ENCODE measurements at regions not wholly inside any gene's neighbourhood (a gene's known extent, or its start where the extent isn't known, plus 50 kb on each side); places are given as distances from the start of the nearest gene placed in this dataset.

- Histone ChIP-seq H3K36me3 (ENCODE audit: control insufficient read depth in 2 of 2, extremely low read depth in 1 of 2, insufficient read depth in 2 of 2, low read length in 2 of 2) (no peaks in the 10 kb centered on the region), H3K4me2 (ENCODE audit: control insufficient read depth, extremely low read depth, insufficient read depth, low read depth, low read length) (no peak overlapping the region), H3K4me3 (ENCODE audit: control insufficient read depth in 2 of 3, extremely low read depth in 1 of 3, insufficient read depth in 2 of 3, low read depth in 1 of 3, low read length in 3 of 3) (no peak overlapping the region), H3K79me2 (ENCODE audit: control insufficient read depth, insufficient read depth, low read length) (no peaks in the 10 kb centered on the region), H2AFZ (ENCODE audit: control insufficient read depth, low read length) (no peak overlapping the region), H4K20me1 (ENCODE audit: control insufficient read depth, extremely low read depth, insufficient read depth, low read length) (no peaks in the 10 kb centered on the region), H3K9ac (ENCODE audit: control insufficient read depth, extremely low read depth, insufficient read depth, low read length) (no peak overlapping the region), H3K9me3 (ENCODE audit: control insufficient read depth, low read depth, low read length) (no peaks in the 10 kb centered on the region), H3K27me3 (ENCODE audit: control insufficient read depth, extremely low read depth, insufficient read depth, low read length) (no peaks in the 10 kb centered on the region), H3K4me1 (ENCODE audit: control insufficient read depth, extremely low read depth, insufficient read depth, low read length) (no peaks in the 10 kb centered on the region), H3K27ac (ENCODE audit: control insufficient read depth, insufficient read depth, low read length) (no peak overlapping the region), H3K9me1 (ENCODE audit: control insufficient read depth, extremely low read depth, insufficient read depth, low read length) (no peaks in the 10 kb centered on the region)
- FAIRE-seq (no peak), DNase-seq (ENCODE audit: low read depth, low spot score) (no peak)
- TF ChIP-seq, protein P1, sequence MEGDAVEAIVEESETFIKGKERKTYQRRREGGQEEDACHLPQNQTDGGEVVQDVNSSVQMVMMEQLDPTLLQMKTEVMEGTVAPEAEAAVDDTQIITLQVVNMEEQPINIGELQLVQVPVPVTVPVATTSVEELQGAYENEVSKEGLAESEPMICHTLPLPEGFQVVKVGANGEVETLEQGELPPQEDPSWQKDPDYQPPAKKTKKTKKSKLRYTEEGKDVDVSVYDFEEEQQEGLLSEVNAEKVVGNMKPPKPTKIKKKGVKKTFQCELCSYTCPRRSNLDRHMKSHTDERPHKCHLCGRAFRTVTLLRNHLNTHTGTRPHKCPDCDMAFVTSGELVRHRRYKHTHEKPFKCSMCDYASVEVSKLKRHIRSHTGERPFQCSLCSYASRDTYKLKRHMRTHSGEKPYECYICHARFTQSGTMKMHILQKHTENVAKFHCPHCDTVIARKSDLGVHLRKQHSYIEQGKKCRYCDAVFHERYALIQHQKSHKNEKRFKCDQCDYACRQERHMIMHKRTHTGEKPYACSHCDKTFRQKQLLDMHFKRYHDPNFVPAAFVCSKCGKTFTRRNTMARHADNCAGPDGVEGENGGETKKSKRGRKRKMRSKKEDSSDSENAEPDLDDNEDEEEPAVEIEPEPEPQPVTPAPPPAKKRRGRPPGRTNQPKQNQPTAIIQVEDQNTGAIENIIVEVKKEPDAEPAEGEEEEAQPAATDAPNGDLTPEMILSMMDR (optimal IDR thresholded peaks at IDR 0.05 in 1 of 3, IDR thresholded peaks at IDR 0.05 in 1 of 3, conservative IDR thresholded peaks at IDR 0.05 in 1 of 3; ENCODE audit: extremely low read depth in 1 of 3, insufficient read depth in 2 of 3, low read length in 3 of 3), result no peak
- TF ChIP-seq EZH2 (IDR thresholded peaks at IDR 0.05; ENCODE audit: low read length), result no peak
- dilution Hi-C loops (cut with MboI; ENCODE audit: extremely low pct_ligation_motif_present, low sequenced_read_pairs), result no loop called here
These were observed 630.9 kb downstream of the TMTC2 start for GRCh38 chr12:83317595-83317994.

DNA sequence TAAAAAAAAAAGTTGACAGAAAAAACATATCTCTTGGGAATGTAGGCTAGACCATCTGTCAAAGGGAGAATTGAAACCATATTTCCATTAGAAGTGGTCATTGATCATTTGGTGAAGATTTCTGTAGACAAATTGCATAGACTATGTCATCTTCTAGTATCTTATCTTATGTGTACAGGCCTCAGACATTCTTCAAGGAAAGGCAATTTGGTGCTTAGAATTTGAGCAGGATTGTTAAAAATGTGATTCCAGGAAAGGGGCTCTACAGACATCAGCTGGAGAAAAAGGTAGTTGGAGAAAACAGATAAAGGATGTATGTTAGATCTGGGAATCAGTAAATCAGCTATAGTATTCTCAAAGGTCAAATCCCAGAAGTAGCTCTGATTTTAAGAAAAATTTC is 627.1 kb downstream of the TMTC2 start:
- Histone ChIP-seq H4K20me1 (ENCODE audit: control insufficient read depth, extremely low read depth, insufficient read depth, low read length) (no peaks in the 10 kb centered on the region), H3K79me2 (ENCODE audit: control insufficient read depth, insufficient read depth, low read length) (no peaks in the 10 kb centered on the region), H3K36me3 (ENCODE audit: control insufficient read depth in 2 of 2, extremely low read depth in 1 of 2, insufficient read depth in 2 of 2, low read length in 2 of 2) (no peaks in the 10 kb centered on the region), H3K27ac (ENCODE audit: control insufficient read depth, insufficient read depth, low read length) (no peak overlapping the region), H2AFZ (ENCODE audit: control insufficient read depth, low read length) (no peak overlapping the region), H3K4me2 (ENCODE audit: control insufficient read depth, extremely low read depth, insufficient read depth, low read depth, low read length) (no peak overlapping the region), H3K27me3 (ENCODE audit: control insufficient read depth, extremely low read depth, insufficient read depth, low read length) (no peaks in the 10 kb centered on the region), H3K4me3 (ENCODE audit: control insufficient read depth in 2 of 3, extremely low read depth in 1 of 3, insufficient read depth in 2 of 3, low read depth in 1 of 3, low read length in 3 of 3) (no peak overlapping the region), H3K9me3 (ENCODE audit: control insufficient read depth, low read depth, low read length) (no peaks in the 10 kb centered on the region), H3K9ac (ENCODE audit: control insufficient read depth, extremely low read depth, insufficient read depth, low read length) (no peak overlapping the region), H3K4me1 (ENCODE audit: control insufficient read depth, extremely low read depth, insufficient read depth, low read length) (no peaks in the 10 kb centered on the region), H3K9me1 (ENCODE audit: control insufficient read depth, extremely low read depth, insufficient read depth, low read length) (no peaks in the 10 kb centered on the region)
- FAIRE-seq, result no peak
- no peak for DNase-seq (ENCODE audit: low read depth, low spot score)
- dilution Hi-C loops (cut with MboI; ENCODE audit: extremely low pct_ligation_motif_present, low sequenced_read_pairs), result no loop called here
- TF ChIP-seq, protein P1 (optimal IDR thresholded peaks at IDR 0.05 in 1 of 3, IDR thresholded peaks at IDR 0.05 in 1 of 3, conservative IDR thresholded peaks at IDR 0.05 in 1 of 3; ENCODE audit: extremely low read depth in 1 of 3, insufficient read depth in 2 of 3, low read length in 3 of 3), result no peak
- no peak for TF ChIP-seq EZH2 (IDR thresholded peaks at IDR 0.05; ENCODE audit: low read length)

All from keratinocyte (primary cell).